GM10266 (cell line): ENCODE measurements at regions not wholly inside any gene's neighbourhood (a gene's known extent, or its start where the extent isn't known, plus 50 kb on each side); places are given as distances from the start of the nearest gene placed in this dataset.

Experiments
- DNase-seq: peaks from one replicate; pipeline ENCODE4 v3.0.0; 2012; ENCODE audit errors: extremely low spot score
- TF ChIP-seq, protein P1 (sequence below): IDR thresholded peaks from 2 replicates; pipeline ENCODE4 v1.5.1; 2012; ENCODE audit warnings: mild to moderate bottlenecking, low read depth; ENCODE audit not compliant: control insufficient read depth, insufficient read depth; ENCODE audit errors: missing control alignments

DNA sequence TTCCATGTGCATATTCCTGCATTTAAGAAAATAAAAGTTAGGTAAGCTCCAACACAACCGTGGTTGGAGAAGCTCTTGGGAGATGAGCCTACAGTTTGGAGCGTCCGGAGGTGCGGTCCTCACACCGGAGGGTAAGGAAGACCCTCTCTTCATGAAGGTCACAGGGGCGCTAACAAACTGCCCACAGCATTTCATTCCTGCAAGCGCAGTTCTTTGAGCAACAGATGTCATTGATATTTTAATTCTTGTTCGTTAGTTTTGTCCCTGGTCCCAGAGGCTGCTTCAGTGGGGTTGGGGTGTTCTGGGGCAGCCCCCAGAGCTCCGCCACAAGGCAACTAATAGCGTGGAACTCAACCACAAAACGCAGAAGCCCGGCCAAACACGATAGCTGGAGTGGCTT is 376.2 kb downstream of the IRX2 start:
- TF ChIP-seq, protein P1, sequence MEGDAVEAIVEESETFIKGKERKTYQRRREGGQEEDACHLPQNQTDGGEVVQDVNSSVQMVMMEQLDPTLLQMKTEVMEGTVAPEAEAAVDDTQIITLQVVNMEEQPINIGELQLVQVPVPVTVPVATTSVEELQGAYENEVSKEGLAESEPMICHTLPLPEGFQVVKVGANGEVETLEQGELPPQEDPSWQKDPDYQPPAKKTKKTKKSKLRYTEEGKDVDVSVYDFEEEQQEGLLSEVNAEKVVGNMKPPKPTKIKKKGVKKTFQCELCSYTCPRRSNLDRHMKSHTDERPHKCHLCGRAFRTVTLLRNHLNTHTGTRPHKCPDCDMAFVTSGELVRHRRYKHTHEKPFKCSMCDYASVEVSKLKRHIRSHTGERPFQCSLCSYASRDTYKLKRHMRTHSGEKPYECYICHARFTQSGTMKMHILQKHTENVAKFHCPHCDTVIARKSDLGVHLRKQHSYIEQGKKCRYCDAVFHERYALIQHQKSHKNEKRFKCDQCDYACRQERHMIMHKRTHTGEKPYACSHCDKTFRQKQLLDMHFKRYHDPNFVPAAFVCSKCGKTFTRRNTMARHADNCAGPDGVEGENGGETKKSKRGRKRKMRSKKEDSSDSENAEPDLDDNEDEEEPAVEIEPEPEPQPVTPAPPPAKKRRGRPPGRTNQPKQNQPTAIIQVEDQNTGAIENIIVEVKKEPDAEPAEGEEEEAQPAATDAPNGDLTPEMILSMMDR, result no peak

DNA sequence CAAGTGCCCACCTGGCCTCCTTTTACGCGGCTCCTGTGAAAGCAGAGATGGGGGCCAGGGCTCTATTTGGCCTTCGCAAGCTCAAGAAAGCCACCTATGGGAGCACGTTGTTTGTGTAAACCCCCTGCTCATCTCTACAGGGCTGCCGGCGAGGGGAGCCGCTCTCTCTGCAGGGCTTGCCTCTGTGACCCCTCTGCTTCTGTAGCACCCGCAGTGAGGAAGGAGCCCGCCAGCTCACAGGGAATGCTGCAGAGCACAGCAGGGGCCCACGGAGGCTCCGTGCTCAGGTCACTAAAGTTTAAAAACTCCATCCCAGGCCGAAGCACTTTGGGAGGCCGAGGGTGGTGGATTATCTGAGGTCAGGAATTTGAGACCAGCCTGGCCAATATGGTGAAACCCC is 376.8 kb downstream of the IRX2 start:
- no peak for DNase-seq
- TF ChIP-seq, protein P1, result no peak

More for the DNA sequence above, 376.2 kb downstream of the IRX2 start:
- DNase-seq, result no peak

DNA sequence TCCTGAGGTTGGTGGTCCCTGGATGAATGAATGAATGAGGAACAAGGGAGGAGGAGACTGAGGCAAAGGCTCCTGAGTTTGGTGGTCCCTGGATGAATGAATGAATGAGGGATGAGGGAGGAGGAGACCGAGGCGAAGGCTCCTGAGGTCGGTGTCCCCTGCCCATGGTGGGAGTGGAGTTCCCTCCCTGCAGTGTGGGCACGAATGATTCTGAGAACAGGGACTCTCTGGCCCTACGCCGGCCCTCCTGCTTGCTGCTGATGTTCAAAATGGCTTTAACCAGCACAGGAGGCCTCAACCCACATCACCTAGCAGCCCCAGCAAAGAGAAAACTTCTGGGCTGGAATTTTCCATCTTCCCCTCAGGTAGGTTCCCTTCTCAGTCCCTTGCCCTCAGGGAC is 377.8 kb downstream of the IRX2 start:
- DNase-seq, result no peak
- TF ChIP-seq, protein P1, result no peak

DNA sequence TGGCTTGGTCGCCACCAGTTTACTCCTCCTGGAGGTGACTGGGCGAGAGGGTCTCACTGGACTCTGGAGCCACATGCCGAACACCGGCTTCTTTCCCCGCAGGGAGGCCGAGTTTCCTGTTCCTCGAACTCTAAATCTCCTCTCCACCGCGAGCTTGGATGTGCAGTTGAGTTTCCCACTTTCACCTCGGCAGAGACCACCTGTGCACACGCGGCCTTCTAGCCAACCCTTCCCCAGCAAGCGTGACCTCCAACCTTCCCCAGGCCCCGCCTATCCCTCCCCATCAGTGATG is 380.1 kb downstream of the IRX2 start:
- TF ChIP-seq, protein P1, result no peak
- no peak for DNase-seq

DNA sequence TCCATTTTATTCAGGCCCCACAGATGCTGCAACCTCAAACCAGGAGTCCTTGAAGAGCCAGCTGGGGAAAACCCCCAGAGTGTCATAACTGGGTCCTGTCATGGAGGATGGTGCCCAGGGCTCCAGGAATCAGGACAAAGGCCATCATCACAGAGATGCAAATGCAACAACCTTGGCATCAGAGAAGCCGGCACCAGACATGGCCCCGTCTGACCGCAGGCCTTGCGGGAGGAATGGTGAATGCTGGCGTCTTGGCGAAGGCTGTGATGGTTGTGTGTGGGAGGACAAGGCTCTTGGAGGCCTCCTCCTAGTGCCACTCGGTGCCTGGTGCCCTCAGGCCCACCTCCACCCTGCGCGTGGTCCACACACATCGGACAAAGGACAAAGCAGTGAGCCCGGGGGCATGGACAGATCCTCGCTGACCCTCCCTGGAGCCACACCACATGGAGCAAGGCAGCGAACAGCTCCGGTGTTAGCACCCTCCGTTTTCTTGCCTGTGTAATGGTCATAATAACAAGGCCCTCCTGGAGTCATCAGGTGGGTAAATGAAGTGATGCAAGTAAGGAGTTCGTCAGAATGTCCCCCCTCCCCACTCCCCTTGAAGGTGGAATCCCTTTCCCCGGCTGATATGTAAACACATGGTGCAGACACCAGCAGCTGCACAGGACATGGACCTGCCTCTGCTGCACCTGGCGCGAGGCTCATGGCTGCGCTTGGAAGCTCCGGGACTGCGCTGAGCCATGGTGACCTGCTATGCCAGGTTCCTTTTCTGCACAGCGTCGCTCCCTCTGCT is 380.7 kb downstream of the IRX2 start:
- TF ChIP-seq, protein P1, result no peak
- DNase-seq, result no peak

DNA sequence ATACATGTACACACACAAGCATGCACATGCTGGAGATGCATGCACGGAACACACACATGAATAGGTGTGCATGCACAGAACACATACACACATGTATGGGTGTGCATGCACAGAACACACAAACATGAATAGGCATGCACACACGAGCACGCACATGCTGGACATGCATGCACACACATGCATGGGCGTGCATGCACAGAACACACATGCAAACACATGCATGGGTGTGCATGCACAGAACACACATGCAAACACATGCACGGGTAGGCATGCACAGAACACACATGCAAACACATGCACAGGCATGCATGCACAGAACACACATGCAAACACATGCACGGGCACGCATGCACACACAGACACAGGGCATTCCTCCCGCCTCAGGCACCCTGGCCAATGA is 382.3 kb downstream of the IRX2 start:
- DNase-seq, result no peak
- TF ChIP-seq, protein P1, result no peak

DNA sequence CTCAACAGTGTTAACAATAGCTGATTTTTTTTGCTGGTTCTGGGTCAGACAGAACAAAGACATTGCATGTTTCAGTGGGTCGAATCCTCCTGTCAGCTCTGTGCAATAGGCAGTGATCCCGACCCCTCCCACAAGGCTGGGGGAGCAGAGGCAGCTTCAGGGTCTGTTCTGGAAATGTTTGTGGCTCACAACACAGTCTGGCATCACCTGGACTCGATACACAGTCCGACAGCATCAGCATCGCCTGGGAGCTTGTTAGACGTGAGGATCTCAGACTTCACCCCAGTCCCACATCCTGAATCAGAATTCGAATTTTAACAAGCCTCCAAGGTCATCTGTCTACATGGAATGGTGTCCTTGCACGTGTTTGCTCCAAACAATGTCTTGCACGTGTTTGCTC is 384.7 kb downstream of the IRX2 start:
- DNase-seq, result no peak
- TF ChIP-seq, protein P1, result no peak
